B cell (primary cell): ENCODE measurements at regions not wholly inside any gene's neighbourhood (a gene's known extent, or its start where the extent isn't known, plus 50 kb on each side); places are given as distances from the start of the nearest gene placed in this dataset.

ENCODE experiments used
- ATAC-seq: fragments of 200-7000 bp; cut with Tn5 transposase; one replicate; pipeline ENCODE4 v1.10.0; 2021; ENCODE audit warnings: low read depth, mild to moderate bottlenecking, moderate number of reproducible peaks, moderate library complexity
- CTCF ChIA-PET: fragments of 350-600 bp; sonication (Branson Sonifier 250); formaldehyde crosslinking; loops from one replicate; lab custom pipeline; 2021; ENCODE audit warnings: antibody characterized with exemption, inconsistent platforms; lab: Charles Lee
- POLR2A ChIA-PET: fragments of 350-600 bp; sonication (Branson Sonifier 250); formaldehyde crosslinking; loops from one replicate; lab custom pipeline; 2021; ENCODE audit warnings: antibody characterized with exemption; lab: Charles Lee
- DNase-seq: peaks from one replicate; pipeline ENCODE4 v3.0.0; 2013
- H2AFZ ChIP-seq: 2 replicates; pipeline ENCODE4 v1.6.1; 2012; ENCODE audit warnings: mild to moderate bottlenecking, low read depth, low read length; ENCODE audit not compliant: insufficient read depth, poor library complexity, severe bottlenecking
- H3K27ac ChIP-seq, 2 donors: 1 replicate in 1 of 2; 2 replicates in 1 of 2; pipeline ENCODE4 v1.5.1; 2012 to 2013; ENCODE audit warnings: low read length in 2 of 2, mild to moderate bottlenecking in 2 of 2, moderate library complexity in 1 of 2
- H3K27me3 ChIP-seq, 4 experiments: fragments of 200-600 bp in 1 of 4; sonication (generic) in 1 of 4; replicated peaks in 1 of 4; 1 replicate in 2 of 4; 2 replicates in 2 of 4; pipeline versions ENCODE4 v1.6.1 to v1.7.0; 2013 to 2016; ENCODE audit warnings: low read length in 3 of 4, mild to moderate bottlenecking in 2 of 4, mixed read lengths in 1 of 4, moderate library complexity in 1 of 4; ENCODE audit not compliant: insufficient read depth in 4 of 4, control insufficient read depth in 3 of 4; ENCODE audit errors: control extremely low read depth in 1 of 4
- H3K36me3 ChIP-seq, 2 experiments: replicated peaks in 1 of 2; 1 replicate in 1 of 2; 2 replicates in 1 of 2; pipeline versions ENCODE4 v1.6.1 to v1.7.1; 2013; ENCODE audit warnings: low read length in 1 of 2; ENCODE audit not compliant: insufficient read depth in 2 of 2, control insufficient read depth in 1 of 2; ENCODE audit errors: control extremely low read depth in 1 of 2, extremely low read depth in 1 of 2
- H3K4me1 ChIP-seq, 2 donors: fragments of 200-600 bp in 1 of 2; sonication (generic) in 1 of 2; 1 replicate in 1 of 2; 2 replicates in 1 of 2; pipeline versions ENCODE4 v1.5.1 to v1.6.1; 2013 to 2017; ENCODE audit warnings: low read length in 2 of 2; ENCODE audit not compliant: control insufficient read depth in 2 of 2, insufficient read depth in 2 of 2
- H3K4me2 ChIP-seq: replicated peaks from 2 replicates; pipeline ENCODE3; 2012; ENCODE audit warnings: mild to moderate bottlenecking, low read depth, low read length; ENCODE audit not compliant: poor library complexity, severe bottlenecking
- H3K4me3 ChIP-seq, 5 experiments: fragments of 200-600 bp in 1 of 5; sonication (generic) in 1 of 5; 1 replicate in 3 of 5; 2 replicates in 2 of 5; pipeline versions ENCODE4 v1.5.1 to v1.7.0; 2011 to 2016; ENCODE audit warnings: low read length in 4 of 5, mild to moderate bottlenecking in 4 of 5, low read depth in 2 of 5, control low read depth in 1 of 5, moderate library complexity in 1 of 5; ENCODE audit not compliant: insufficient read depth in 1 of 5; ENCODE audit errors: control extremely low read depth in 1 of 5, extremely low read depth in 1 of 5
- H3K79me2 ChIP-seq: fragments of 200-600 bp; sonication (generic); one replicate; pipeline ENCODE4 v1.6.0; 2016; ENCODE audit warnings: low read length; ENCODE audit not compliant: control insufficient read depth, insufficient read depth
- H3K9ac ChIP-seq: fragments of 200-600 bp; sonication (generic); 2 replicates; pipeline ENCODE4 v1.6.1; 2017; ENCODE audit warnings: mild to moderate bottlenecking, low read length, moderate library complexity
- H3K9me3 ChIP-seq, 3 donors: one replicate each; pipeline versions ENCODE4 v1.6.1 to v1.7.1; 2013; ENCODE audit warnings: low read length in 2 of 3; ENCODE audit not compliant: control insufficient read depth in 2 of 3, insufficient read depth in 1 of 3; ENCODE audit errors: control extremely low read depth in 1 of 3
- H4K20me1 ChIP-seq: 2 replicates; pipeline ENCODE4 v1.6.0; 2012; ENCODE audit warnings: mild to moderate bottlenecking, low read length; ENCODE audit not compliant: insufficient read depth, control insufficient read depth, poor library complexity, severe bottlenecking
- H3K27ac Mint-ChIP-seq: one replicate; pipeline ENCODE4 v1.8.0; 2021; ENCODE audit warnings: mixed read lengths
- H3K27me3 Mint-ChIP-seq: one replicate; pipeline ENCODE4 v1.8.0; 2021; ENCODE audit warnings: mixed read lengths
- H3K4me1 Mint-ChIP-seq: one replicate; pipeline ENCODE4 v1.8.0; 2021; ENCODE audit warnings: mixed read lengths
- H3K4me3 Mint-ChIP-seq: one replicate; pipeline ENCODE4 v1.8.0; 2021; ENCODE audit warnings: mixed read lengths
- H3K9me3 Mint-ChIP-seq: one replicate; pipeline ENCODE4 v1.8.0; 2022; ENCODE audit warnings: mixed read lengths; ENCODE audit not compliant: insufficient read depth
- CTCF ChIP-seq: fragments of 200-600 bp; IDR thresholded peaks from one replicate; pipeline ENCODE4 v1.8.0; 2022; ENCODE audit warnings: antibody characterized with exemption, mild to moderate bottlenecking
- EZH2 ChIP-seq: IDR thresholded peaks from 2 replicates; pipeline ENCODE4 v1.6.1; 2012; ENCODE audit warnings: borderline replicate concordance, low read depth, mild to moderate bottlenecking, moderate library complexity, low read length; ENCODE audit not compliant: insufficient read depth, poor library complexity, severe bottlenecking
- WGBS: methylation state at CpG from one replicate; pipeline ENCODE4 v1.1.5; 2013; ENCODE audit warnings: missing lambda C conversion rate; ENCODE audit not compliant: insufficient coverage; 5-methylcytosine and 5-hydroxymethylcytosine counted together
- intact Hi-C: fragments of 100-400 bp; cut with micrococcal nuclease; formaldehyde crosslinking; loops from one replicate; pipeline ENCODE4 v1.10.0; 2022

GRCh38 chr10:129191797-129192196 is 275.2 kb upstream of the MGMT start:
- no peak for ATAC-seq
- peaks cover 5% of the 10 kb centered on the region for H3K27me3 Mint-ChIP-seq

More at GRCh38 chr10:129191797-129192196, 275.2 kb upstream of the MGMT start:
- H3K9ac ChIP-seq: no peak overlapping the region
- no peak overlapping the region for H3K4me3 ChIP-seq
- intact Hi-C loops: no loop called here
- H3K4me1 Mint-ChIP-seq: no peaks in the 10 kb centered on the region
- H3K36me3 ChIP-seq: no peaks in the 10 kb centered on the region
- H3K27me3 ChIP-seq: no peaks in the 10 kb centered on the region
- no peak overlapping the region for H3K4me2 ChIP-seq
- DNase-seq: no peak
- CTCF ChIA-PET: no interaction called here
- H4K20me1 ChIP-seq: no peaks in the 10 kb centered on the region
- no peak overlapping the region for H3K4me3 Mint-ChIP-seq
- no peak for TF ChIP-seq CTCF
- no peak for TF ChIP-seq EZH2
- H3K27ac ChIP-seq: no peak overlapping the region
- no peaks in the 10 kb centered on the region for H3K4me1 ChIP-seq
- no peak overlapping the region for H2AFZ ChIP-seq
- H3K27ac Mint-ChIP-seq: no peak overlapping the region
- POLR2A ChIA-PET: no interaction called here
- peaks cover 5% of the 10 kb centered on the region for H3K9me3 Mint-ChIP-seq
- 16% methylated on average over 4 of the region's 4 CpGs for WGBS
- H3K79me2 ChIP-seq: no peaks in the 10 kb centered on the region
- H3K9me3 ChIP-seq: peaks cover 0 to 6% (median 1%) of the 10 kb centered on the region in 3 donors
